GM18907 (cell line): ENCODE measurements at regions not wholly inside any gene's neighbourhood (a gene's known extent, or its start where the extent isn't known, plus 50 kb on each side); places are given as distances from the start of the nearest gene placed in this dataset.
A peak's percentile ranks its signal among the peaks of the same experiment; 100 is the strongest.
"Not testable (repeated sequence)": the region's sequence is repeated elsewhere in the genome, so short reads cannot be mapped to it uniquely, and the experiment has no call there.

Experiments used
- ATAC-seq: cut with Tn5 transposase; IDR thresholded peaks from one replicate; pipeline ENCODE4 v1.9.1; 2021; ENCODE audit warnings: mild to moderate bottlenecking, moderate library complexity; ENCODE audit not compliant: unreplicated experiment

DNA sequence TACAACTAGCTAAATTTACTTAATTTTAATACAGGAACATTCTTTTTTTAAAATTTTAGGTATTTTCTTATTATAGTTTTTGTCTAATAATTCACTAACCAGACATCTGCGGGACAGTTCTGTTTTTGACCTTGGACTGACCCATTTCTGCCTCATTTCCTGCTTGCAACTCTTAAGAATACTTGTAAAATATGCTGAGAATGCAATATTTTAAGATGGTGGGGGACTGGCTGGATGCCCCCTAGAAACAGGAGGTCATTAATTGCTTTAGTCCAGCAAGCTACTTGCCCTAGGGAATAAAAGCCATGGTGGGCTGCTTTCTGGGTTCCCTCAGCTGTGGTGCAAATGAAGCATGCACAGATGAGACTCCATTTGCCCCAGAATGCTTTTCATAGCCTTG lies 2348.4 kb downstream of the PCDH7 start:
- ATAC-seq = no peak

DNA sequence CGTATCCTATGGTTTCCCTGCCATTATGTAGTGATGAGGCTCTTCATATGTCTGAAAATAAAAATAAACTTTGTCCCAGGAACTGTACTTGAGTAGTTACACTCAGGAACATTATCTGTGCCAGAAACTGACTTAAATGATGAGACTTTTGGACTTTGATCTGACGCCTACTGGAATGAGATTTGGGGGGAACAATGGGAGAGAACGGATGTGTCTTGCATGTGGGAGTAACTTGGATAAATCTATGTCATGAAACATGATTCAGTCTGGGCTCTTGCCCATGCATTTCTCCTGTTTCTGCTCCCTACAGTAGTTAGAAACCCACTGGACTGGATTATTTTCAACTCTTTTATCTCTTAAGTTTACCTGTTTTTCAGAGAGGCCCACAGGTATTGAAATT lies 2351.4 kb downstream of the PCDH7 start:
- no peak for ATAC-seq

- no peak for ATAC-seq
These were observed 2352.3 kb downstream of the PCDH7 start for GRCh38 chr4:33072298-33073089.

DNA sequence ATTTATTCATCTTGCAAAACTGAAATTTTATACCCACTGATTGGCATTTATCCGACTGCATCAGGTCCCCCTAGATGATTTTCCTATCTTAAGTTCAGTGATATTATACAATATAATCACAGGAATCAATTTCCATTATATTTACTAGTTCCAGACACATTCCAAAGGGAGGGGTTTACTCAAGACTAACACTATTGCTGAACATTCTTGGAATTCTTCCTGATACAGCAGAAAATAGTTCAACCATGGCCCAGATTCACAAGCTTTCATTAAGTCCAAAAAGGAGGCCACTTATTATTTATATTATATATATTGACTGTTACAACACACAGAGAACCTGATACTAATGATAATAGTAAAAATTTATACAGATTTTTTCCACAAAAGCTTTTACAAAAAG lies 2353.6 kb downstream of the PCDH7 start:
- ATAC-seq = no peak

- ATAC-seq = no peak
These were observed 2358.0 kb downstream of the PCDH7 start for GRCh38 chr4:33078145-33078544.

- ATAC-seq = no peak
These were observed 2360.1 kb downstream of the PCDH7 start for GRCh38 chr4:33080275-33080674.

GRCh38 chr4:33085709-33086108 lies 2365.5 kb downstream of the PCDH7 start:
- no peak for ATAC-seq

DNA sequence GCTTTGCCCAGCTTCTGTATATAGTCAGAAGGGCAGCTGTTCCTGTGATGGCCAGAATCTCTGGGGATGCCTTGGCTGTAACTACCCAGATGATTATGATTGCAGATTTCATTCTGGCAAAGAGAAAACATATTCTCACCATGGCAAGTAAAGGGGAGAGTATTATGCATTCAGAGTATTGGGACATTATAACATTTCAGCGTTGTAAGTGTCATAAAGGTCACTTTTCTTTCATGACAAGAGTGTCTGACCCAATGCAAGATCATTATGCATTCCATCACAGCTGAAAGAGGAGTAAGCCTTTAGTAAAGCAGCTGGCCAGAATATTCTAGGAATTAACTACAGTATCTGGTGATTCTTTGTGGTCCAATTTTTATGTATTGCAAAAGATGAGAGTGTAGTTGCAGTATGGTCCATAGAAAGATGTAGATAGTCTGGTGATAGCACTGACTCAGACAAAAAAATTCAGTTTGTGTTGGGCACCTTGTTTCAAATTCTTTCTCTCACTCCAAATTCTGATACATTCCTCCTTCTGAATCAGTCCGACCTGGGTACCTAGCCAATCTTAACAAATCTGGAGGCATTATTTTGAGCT lies 2366.3 kb downstream of the PCDH7 start:
- ATAC-seq = no peak

GRCh38 chr4:33088713-33089112 lies 2368.5 kb downstream of the PCDH7 start:
- no peak for ATAC-seq

DNA sequence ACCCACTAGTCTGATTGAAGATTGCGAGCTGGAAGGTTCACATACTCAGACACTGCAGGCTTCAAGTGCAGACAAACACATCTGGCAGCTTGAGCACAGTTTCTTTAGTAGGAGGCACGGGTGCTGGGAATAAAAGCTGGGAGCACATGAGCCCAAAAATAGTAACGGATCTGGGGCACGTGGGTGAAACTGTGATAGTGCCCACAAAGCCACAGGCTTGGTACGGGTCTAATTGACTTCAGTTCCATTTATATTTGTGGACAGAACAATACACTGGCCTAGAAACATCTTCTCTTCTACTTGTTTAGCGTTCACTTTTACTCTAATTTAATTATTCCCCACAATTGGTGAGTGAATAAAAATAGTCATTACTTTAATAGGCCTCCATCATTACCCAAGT lies 2370.7 kb downstream of the PCDH7 start:
- no peak for ATAC-seq

DNA sequence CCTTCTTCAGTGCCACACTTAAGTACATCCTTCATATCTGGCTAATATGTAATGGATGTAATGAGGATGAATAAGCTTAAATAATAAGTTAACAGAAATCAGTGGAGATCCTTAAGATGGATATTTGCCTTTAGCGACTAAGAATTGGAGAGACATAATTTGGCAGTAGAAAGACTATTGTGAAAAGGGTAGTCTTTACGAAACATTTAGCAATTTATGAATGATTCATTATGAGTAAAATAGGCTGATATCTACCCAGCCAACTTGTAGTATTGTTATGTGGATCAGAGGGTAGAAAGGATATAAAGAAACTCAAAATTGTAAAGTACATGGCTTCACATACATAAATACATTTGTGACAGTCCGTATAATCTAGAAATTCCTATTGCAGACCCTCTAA lies 2371.8 kb downstream of the PCDH7 start:
- ATAC-seq = no peak

- peak; percentile 76 for ATAC-seq
These were observed 2384.1 kb downstream of the PCDH7 start for GRCh38 chr4:33104273-33104672.

DNA sequence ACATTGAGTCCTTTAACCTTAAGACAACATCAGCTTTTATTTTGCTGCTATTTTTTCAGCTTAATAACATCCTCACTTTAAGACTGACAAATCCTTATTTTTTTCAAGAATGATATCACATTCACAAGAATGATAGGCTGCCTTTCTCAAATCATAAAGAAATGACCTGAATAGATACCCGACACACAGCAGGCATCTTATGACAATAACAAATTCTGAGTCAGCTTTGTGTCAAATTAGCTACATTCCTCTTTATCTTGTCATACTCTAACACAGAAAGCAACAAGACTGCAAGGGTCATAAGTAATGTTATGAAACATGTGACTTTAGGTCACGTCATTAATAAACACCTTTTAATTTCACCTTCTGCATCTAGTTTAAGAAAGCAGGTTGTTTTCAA lies 2387.6 kb downstream of the PCDH7 start:
- no peak for ATAC-seq

DNA sequence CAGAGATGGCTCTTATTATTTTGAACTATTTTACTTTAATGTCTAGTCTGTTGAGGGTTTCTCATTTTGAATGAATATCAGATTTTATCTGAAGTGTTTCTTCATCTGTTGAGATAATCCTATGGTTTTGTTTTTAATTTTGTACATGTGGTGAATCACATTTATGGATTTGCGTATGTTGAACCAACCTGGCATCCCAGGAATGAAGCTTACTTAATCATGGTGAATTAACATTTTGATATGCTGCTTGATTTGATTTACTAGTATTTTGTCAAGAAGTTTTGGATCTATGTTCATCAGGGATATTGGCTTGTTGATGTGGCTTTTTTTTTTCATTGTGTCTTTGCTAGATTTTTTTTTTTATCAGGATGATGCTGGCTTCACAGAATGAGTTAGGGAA lies 2390.9 kb downstream of the PCDH7 start:
- no peak for ATAC-seq

- no peak for ATAC-seq
These were observed 2396.7 kb downstream of the PCDH7 start for GRCh38 chr4:33116871-33117270.

DNA sequence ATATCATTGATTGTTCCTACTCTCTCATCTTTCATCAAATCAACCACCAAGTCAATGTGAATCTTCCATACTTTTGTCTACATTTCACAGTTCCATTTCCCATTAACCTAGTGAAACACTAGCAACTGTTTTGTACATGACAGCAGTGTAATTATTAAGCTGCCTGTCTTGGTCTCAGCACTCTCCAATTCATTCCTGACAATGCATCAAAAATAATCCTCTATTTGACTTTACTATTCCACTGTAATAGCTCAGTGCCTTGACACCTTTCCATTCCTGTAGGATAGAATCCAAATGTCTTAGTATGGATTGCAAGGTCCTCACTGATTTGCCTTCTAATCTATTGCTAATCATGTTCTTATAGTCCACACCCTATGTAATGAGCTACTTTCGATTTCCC lies 2405.8 kb downstream of the PCDH7 start:
- ATAC-seq = no peak

DNA sequence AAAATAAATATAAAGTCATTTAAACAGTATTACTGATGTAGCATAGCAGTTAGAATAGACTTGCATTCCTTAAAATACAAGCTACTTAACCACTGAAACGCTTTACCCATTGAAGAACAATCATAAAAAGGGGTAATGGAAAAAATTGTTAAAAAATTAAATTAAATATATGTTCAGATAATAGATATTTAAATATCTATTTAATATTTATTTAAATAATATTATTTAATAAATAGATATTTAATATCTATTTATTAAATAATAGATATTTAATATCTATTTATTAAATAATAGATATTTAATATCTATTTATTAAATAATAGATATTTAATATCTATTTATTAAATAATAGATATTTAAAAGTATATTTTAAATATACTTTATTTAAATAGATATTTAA lies 2410.5 kb downstream of the PCDH7 start:
- not testable (repeated sequence) for ATAC-seq

- ATAC-seq = no peak
These were observed 2413.6 kb downstream of the PCDH7 start for GRCh38 chr4:33133723-33134122.

DNA sequence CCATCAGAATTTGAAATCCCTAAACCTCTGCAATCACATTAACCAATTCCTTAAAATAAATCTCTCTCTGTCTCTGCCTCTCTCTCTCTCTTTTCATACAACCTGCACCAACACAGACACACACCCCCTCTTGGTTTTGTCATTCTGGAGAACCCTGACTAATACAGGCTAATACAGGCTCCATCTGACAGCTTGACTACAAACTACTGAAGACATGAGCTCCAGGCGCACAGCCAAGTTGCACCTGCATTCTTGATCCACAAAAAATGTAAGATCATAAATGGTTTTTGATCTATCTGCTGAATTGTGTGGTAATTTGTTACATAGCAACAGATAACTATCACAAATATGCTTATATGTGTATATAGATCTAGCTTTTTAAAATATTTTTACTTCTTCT lies 2414.2 kb downstream of the PCDH7 start:
- no peak for ATAC-seq

- no peak for ATAC-seq
These were observed 2429.7 kb downstream of the PCDH7 start for GRCh38 chr4:33149658-33150524.

GRCh38 chr4:33150525-33150910 lies 2430.3 kb downstream of the PCDH7 start:
- no peak for ATAC-seq

- ATAC-seq = no peak
These were observed 2440.0 kb downstream of the PCDH7 start for GRCh38 chr4:33160126-33160525.
